Gastroesophageal sphincter (tissue), 4 donors: ENCODE measurements at regions not wholly inside any gene's neighbourhood (a gene's known extent, or its start where the extent isn't known, plus 50 kb on each side); places are given as distances from the start of the nearest gene placed in this dataset.

Experiments
- ATAC-seq: fragments of 150-250 bp; one replicate; pipeline ENCODE4 v1.9.1; 2016; ENCODE audit warnings: mild to moderate bottlenecking, moderate library complexity
- H3K27ac ChIP-seq, 4 donors: fragments of 200-600 bp; sonication (generic) in 3 of 4; 1 replicate in 3 of 4; 2 replicates in 1 of 4; pipeline ENCODE4 v1.5.1; 2016 to 2019
- H3K27me3 ChIP-seq: fragments of 200-600 bp; sonication (generic); one replicate; pipeline ENCODE4 v1.5.1; 2019
- H3K36me3 ChIP-seq, 2 donors: fragments of 200-600 bp; sonication (generic); one replicate each; pipeline ENCODE4 v1.5.1; 2019; ENCODE audit warnings: control low read depth in 1 of 2
- H3K4me1 ChIP-seq, 3 donors: fragments of 200-600 bp; sonication (generic); 1 replicate in 2 of 3; 2 replicates in 1 of 3; pipeline ENCODE4 v1.5.1; 2016 to 2019; ENCODE audit warnings: control low read depth in 2 of 3
- H3K4me3 ChIP-seq, 2 donors: fragments of 200-600 bp; sonication (generic); one replicate each; pipeline ENCODE4 v1.5.1; 2019; ENCODE audit warnings: mild to moderate bottlenecking in 1 of 2, moderate library complexity in 1 of 2
- H3K9me3 ChIP-seq, 3 donors: fragments of 200-600 bp; sonication (generic); one replicate each; pipeline ENCODE4 v1.5.1; 2017 to 2019; ENCODE audit warnings: control low read depth in 2 of 3
- EP300 ChIP-seq: sonication (generic); formaldehyde crosslinking; IDR thresholded peaks from one replicate; pipeline ENCODE4 v1.6.1; 2017; ENCODE audit warnings: antibody characterized with exemption, mild to moderate bottlenecking
- POLR2A ChIP-seq, 2 donors: fragments of 450-650 bp; IDR thresholded peaks; one replicate each; pipeline ENCODE4 v1.6.1; 2017; ENCODE audit warnings: antibody characterized with exemption in 2 of 2, mild to moderate bottlenecking in 2 of 2, moderate library complexity in 1 of 2
- POLR2AphosphoS5 ChIP-seq: sonication (generic); formaldehyde crosslinking; IDR thresholded peaks from one replicate; pipeline ENCODE4 v1.6.1; 2017; ENCODE audit warnings: antibody characterized with exemption
- WGBS, 2 donors: methylation state at CpG; one replicate each; pipeline ENCODE4 v1.1.5; 2018; ENCODE audit warnings: low coverage in 1 of 2; 5-methylcytosine and 5-hydroxymethylcytosine counted together
- TF ChIP-seq, protein P1 (sequence below), 4 experiments: fragments of 200-600 bp in 2 of 4; fragments of 450-650 bp in 2 of 4; sonication (generic) in 1 of 4; IDR thresholded peaks; one replicate each; pipeline ENCODE4 v1.5.1; 2017 to 2019; ENCODE audit warnings: antibody characterized with exemption in 4 of 4, mild to moderate bottlenecking in 2 of 4, moderate library complexity in 2 of 4

DNA sequence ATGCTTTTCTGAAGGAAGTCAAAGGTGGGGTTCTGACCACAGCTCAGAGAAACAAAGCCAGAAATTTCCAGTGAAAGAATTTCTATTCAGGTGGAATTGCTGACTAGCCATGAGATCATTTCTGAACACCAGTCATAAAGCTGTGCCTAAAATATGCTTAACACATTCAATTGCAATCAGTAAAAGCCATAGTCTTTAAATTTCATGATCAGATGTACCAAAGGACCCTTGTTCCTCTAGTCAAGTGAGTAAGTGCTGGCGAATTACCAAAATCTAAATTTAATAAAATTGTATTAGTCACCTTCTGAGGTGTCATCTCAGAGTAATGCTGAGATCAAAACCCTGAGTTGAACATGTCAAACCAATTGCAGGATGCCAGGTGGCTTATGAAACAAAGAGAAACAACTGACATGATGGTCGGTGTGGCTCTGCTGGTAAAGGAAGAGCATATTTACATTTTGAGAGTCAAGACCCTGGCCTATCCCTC is 334.2 kb upstream of the CCNH start:
- no peak for ATAC-seq
- TF ChIP-seq, protein P1, sequence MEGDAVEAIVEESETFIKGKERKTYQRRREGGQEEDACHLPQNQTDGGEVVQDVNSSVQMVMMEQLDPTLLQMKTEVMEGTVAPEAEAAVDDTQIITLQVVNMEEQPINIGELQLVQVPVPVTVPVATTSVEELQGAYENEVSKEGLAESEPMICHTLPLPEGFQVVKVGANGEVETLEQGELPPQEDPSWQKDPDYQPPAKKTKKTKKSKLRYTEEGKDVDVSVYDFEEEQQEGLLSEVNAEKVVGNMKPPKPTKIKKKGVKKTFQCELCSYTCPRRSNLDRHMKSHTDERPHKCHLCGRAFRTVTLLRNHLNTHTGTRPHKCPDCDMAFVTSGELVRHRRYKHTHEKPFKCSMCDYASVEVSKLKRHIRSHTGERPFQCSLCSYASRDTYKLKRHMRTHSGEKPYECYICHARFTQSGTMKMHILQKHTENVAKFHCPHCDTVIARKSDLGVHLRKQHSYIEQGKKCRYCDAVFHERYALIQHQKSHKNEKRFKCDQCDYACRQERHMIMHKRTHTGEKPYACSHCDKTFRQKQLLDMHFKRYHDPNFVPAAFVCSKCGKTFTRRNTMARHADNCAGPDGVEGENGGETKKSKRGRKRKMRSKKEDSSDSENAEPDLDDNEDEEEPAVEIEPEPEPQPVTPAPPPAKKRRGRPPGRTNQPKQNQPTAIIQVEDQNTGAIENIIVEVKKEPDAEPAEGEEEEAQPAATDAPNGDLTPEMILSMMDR (IDR thresholded peaks at IDR 0.05), result no peak
- TF ChIP-seq POLR2A (IDR thresholded peaks at IDR 0.05) (no peak), POLR2AphosphoS5 (no peak)
- 50 to 75% methylated on average over 2 of the region's 2 CpGs for WGBS, 2 donors
- Histone ChIP-seq H3K9me3 (no peaks in the 10 kb centered on the region), H3K4me3 (no peak overlapping the region), H3K36me3 (no peaks in the 10 kb centered on the region), H3K4me1 (no peaks in the 10 kb centered on the region), H3K27me3 (no peaks in the 10 kb centered on the region), H3K27ac (no peak overlapping the region)

DNA sequence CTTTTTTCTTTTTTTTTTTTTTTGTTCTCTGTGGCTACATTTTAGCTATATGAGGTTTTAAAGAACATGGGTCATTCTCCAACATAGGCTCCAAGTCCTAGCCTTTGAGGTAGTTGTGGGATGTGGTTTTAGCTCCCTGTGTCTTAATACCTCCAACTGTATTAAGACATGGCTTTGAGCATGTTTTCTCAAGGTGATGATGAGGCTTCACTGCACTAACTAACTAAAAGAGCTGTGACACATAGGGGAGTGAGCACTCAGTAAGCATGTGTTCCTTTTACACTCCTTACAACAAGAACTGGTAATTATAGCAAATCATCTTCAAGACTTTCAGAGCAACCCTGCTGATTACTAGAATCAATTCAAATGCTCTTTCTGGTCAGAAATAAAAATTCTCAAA is 333.6 kb upstream of the CCNH start:
- TF ChIP-seq POLR2A (IDR thresholded peaks at IDR 0.05), result no peak
- TF ChIP-seq EP300, result no peak
- TF ChIP-seq POLR2AphosphoS5, result no peak
- TF ChIP-seq, protein P1 (IDR thresholded peaks at IDR 0.05), result no peak
- no peaks in the 10 kb centered on the region for H3K4me1 ChIP-seq
- no peak overlapping the region for H3K4me3 ChIP-seq
- ATAC-seq, result no peak
- no peak overlapping the region for H3K27ac ChIP-seq
- no peaks in the 10 kb centered on the region for H3K27me3 ChIP-seq
- no peaks in the 10 kb centered on the region for H3K36me3 ChIP-seq
- no peaks in the 10 kb centered on the region for H3K9me3 ChIP-seq

DNA sequence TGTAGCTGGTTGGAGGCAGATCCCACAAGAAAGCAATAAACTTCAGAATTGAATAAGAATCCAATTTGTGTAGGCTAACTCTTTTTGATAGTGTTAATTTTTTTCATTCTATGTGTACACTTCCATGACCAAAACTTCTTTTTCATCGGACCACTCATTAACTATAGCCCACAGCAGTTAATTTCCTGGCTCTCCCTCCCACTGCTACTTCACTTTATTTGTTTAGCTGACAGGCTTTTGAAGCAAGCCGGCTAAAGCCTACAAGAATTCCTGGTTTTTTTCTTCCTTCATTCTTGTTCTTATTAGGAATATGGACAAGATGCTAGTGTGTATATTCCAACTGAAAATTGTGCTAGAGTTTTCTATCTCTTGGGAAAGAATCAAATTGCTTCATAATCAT is 329.2 kb upstream of the CCNH start:
- no peaks in the 10 kb centered on the region for H3K4me1 ChIP-seq
- H3K4me3 ChIP-seq, result no peak overlapping the region
- ATAC-seq, result no peak
- no peaks in the 10 kb centered on the region for H3K36me3 ChIP-seq
- 8 to 12% methylated on average over 2 of the region's 2 CpGs for WGBS, 2 donors
- H3K9me3 ChIP-seq, result no peaks in the 10 kb centered on the region
- H3K27ac ChIP-seq, result no peak overlapping the region
- no peaks in the 10 kb centered on the region for H3K27me3 ChIP-seq
- TF ChIP-seq EP300, result no peak
- TF ChIP-seq POLR2AphosphoS5, result no peak
- TF ChIP-seq POLR2A (IDR thresholded peaks at IDR 0.05), result no peak

DNA sequence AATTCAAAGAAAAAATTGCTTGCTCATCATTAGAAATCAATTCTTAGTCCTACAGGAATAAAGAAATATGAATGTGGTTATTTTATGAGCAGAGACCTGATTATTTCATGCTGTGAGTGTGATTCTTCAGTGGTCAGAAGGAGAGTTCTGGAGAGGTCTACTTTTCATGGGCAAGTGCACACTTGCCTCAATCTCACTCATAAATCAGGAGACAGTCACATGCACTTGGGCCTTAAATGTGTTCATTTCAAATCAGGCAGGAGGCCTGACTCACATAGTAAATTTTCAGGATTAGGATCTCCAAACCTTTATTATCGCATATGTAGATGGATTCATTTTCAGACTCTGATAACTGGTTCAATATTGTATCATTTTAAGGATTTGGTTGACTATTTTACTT is 323.2 kb upstream of the CCNH start:
- Histone ChIP-seq H3K27ac (no peak overlapping the region), H3K4me3 (no peak overlapping the region), H3K27me3 (no peaks in the 10 kb centered on the region), H3K4me1 (no peaks in the 10 kb centered on the region), H3K9me3 (no peaks in the 10 kb centered on the region), H3K36me3 (no peaks in the 10 kb centered on the region)
- no peak for ATAC-seq
- no peak for TF ChIP-seq POLR2A (IDR thresholded peaks at IDR 0.05)
- TF ChIP-seq, protein P1 (IDR thresholded peaks at IDR 0.05), result no peak
- no peak for TF ChIP-seq EP300
- no peak for TF ChIP-seq POLR2AphosphoS5
- 90 to 91% methylated on average over 1 of the region's 1 CpG for WGBS, 2 donors

DNA sequence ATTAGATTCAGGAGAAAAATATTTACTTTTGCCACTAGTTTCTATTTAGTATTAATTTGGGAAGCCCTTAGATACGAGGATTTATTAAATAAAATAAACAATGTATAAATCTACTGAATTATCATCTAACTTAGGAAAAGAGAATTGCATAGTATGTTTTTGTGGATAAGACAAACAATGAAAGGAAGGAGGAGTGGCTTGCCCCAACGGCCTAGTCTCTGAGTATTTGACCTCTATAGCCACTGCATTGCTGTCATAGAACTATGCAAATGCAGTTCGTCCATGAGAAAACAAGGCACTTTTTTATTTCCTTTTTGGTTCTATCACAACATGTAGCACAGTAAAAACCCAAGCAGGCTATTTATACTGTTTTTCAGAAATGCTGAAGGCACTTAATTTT is 321.2 kb upstream of the CCNH start:
- no peak overlapping the region for H3K4me3 ChIP-seq
- H3K4me1 ChIP-seq, result no peaks in the 10 kb centered on the region
- H3K27me3 ChIP-seq, result no peaks in the 10 kb centered on the region
- ATAC-seq, result no peak
- H3K36me3 ChIP-seq, result no peaks in the 10 kb centered on the region
- WGBS, 2 donors, result 29 to 36% methylated on average over 3 of the region's 3 CpGs
- H3K9me3 ChIP-seq, result no peaks in the 10 kb centered on the region
- no peak for TF ChIP-seq POLR2A (IDR thresholded peaks at IDR 0.05)
- no peak for TF ChIP-seq POLR2AphosphoS5
- TF ChIP-seq EP300, result no peak
- TF ChIP-seq, protein P1 (IDR thresholded peaks at IDR 0.05), result no peak
- H3K27ac ChIP-seq, result no peak overlapping the region
